ENCODE measurements at regions not wholly inside any gene's neighbourhood (a gene's known extent, or its start where the extent isn't known, plus 50 kb on each side); places are given as distances from the start of the nearest gene placed in this dataset.

DNA sequence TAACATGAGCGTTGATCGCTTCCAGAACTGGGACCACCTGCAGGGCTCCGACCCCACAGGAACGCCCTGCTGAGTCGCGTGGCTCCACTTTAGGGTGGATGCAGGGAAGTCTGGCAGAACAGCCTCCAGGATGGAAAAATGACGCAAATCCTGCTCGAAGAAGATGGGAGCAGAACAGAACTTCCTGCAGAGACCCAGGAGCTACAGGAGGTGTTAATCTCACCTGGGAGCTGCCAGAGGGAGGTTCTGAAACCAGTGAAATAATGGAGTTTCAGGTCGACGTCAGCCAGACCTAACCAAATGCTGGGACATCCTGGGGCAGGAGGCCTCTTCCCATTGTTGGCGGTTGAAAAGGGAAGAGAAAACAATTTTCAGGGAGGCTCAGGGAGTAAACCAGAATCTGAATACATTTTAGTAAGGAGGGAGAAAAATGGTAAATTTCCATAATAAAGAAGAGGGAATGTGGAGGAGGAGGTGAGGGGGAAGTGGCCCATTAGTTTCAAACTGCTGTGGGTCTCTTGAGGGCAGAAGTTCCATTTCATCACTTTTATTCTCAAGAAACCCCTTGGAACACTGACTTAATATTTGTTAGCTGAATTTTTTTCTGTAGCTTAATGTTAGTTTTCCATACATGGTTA, 558.4 kb upstream of the CDH4 start:
- H3K9me3 Mint-ChIP-seq (ENCODE audit: low read depth): no peaks in the 10 kb centered on the region
- no peak for DNase-seq (ENCODE audit: low spot score)
- TF ChIP-seq, protein P1, sequence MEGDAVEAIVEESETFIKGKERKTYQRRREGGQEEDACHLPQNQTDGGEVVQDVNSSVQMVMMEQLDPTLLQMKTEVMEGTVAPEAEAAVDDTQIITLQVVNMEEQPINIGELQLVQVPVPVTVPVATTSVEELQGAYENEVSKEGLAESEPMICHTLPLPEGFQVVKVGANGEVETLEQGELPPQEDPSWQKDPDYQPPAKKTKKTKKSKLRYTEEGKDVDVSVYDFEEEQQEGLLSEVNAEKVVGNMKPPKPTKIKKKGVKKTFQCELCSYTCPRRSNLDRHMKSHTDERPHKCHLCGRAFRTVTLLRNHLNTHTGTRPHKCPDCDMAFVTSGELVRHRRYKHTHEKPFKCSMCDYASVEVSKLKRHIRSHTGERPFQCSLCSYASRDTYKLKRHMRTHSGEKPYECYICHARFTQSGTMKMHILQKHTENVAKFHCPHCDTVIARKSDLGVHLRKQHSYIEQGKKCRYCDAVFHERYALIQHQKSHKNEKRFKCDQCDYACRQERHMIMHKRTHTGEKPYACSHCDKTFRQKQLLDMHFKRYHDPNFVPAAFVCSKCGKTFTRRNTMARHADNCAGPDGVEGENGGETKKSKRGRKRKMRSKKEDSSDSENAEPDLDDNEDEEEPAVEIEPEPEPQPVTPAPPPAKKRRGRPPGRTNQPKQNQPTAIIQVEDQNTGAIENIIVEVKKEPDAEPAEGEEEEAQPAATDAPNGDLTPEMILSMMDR (IDR thresholded peaks at IDR 0.05): no peak
- no peaks in the 10 kb centered on the region for H3K36me3 Mint-ChIP-seq (ENCODE audit: low read depth)
- H3K4me3 Mint-ChIP-seq (ENCODE audit: unreplicated experiment): no peak overlapping the region
- H3K27me3 Mint-ChIP-seq (ENCODE audit: low read depth): peaks cover 3% of the 10 kb centered on the region
- H3K4me1 Mint-ChIP-seq (ENCODE audit: low read depth): no peaks in the 10 kb centered on the region
- H3K27ac Mint-ChIP-seq (ENCODE audit: unreplicated experiment): no peak overlapping the region

DNA sequence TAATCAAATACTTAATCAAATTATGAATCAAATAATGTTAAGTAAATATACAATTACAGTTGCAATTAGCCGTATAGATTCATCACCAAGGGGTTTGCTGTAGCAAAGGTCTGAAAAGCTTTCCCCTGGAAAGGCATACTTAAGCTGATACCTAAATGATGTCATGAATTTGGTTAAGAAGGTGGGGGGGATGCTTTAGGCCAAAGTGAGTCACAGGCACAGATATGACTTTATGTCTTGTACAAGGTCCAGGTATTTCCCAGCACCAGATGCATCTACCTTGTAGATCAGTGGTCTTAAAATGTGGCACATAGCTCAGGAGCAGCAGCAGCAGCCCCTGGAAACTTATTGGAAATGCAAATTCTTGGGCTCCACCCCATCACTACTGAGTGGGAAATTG, 557.3 kb upstream of the CDH4 start:
- TF ChIP-seq, protein P1 (IDR thresholded peaks at IDR 0.05): no peak
- H3K4me3 Mint-ChIP-seq (ENCODE audit: unreplicated experiment): no peak overlapping the region
- H3K9me3 Mint-ChIP-seq (ENCODE audit: low read depth): no peaks in the 10 kb centered on the region
- H3K4me1 Mint-ChIP-seq (ENCODE audit: low read depth): no peaks in the 10 kb centered on the region
- H3K27me3 Mint-ChIP-seq (ENCODE audit: low read depth): peaks cover 3% of the 10 kb centered on the region
- H3K27ac Mint-ChIP-seq (ENCODE audit: unreplicated experiment): no peak overlapping the region
- DNase-seq (ENCODE audit: low spot score): no peak
- H3K36me3 Mint-ChIP-seq (ENCODE audit: low read depth): no peaks in the 10 kb centered on the region

DNA sequence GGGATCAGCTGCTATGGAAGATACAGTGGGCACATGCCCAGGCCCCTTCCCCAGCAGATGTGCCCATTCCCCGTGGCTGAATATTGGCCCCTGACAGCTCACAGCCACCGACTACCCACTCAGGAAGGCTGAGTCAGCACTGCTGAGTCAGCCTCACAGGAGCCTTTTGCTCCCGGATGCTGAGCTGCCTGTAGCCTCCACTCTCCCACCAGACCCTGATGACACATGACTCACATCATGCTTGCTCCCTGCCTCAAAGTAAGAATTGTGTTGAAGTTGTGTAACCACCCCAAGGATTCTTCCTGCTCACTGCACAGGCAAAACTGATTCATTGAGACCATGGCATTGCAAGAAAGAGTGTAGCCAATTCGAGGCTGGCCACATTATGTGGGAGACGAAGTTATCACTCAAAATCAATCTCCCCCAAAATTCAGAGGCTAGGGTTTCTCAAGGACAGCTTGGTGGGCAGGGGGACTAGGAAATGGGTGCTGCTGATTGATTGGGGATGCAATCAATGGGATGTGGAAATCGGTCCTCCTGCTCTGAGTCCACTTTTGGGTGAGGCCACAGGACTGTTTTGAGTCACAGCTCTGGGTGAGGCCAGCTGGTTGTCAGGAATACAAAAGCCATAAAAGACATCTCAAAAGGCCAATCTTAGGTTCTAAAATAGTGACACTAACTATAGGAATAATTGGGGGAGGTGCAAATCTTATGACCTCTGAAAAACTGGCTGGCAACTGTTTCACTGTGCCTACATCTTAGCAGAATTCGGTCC, 556.6 kb upstream of the CDH4 start:
- H3K36me3 Mint-ChIP-seq (ENCODE audit: low read depth): no peaks in the 10 kb centered on the region
- DNase-seq (ENCODE audit: low spot score): no peak
- no peaks in the 10 kb centered on the region for H3K9me3 Mint-ChIP-seq (ENCODE audit: low read depth)
- no peak overlapping the region for H3K4me3 Mint-ChIP-seq (ENCODE audit: unreplicated experiment)
- H3K4me1 Mint-ChIP-seq (ENCODE audit: low read depth): no peaks in the 10 kb centered on the region
- TF ChIP-seq, protein P1 (IDR thresholded peaks at IDR 0.05): no peak
- peaks cover 3% of the 10 kb centered on the region for H3K27me3 Mint-ChIP-seq (ENCODE audit: low read depth)
- no peak overlapping the region for H3K27ac Mint-ChIP-seq (ENCODE audit: unreplicated experiment)

DNA sequence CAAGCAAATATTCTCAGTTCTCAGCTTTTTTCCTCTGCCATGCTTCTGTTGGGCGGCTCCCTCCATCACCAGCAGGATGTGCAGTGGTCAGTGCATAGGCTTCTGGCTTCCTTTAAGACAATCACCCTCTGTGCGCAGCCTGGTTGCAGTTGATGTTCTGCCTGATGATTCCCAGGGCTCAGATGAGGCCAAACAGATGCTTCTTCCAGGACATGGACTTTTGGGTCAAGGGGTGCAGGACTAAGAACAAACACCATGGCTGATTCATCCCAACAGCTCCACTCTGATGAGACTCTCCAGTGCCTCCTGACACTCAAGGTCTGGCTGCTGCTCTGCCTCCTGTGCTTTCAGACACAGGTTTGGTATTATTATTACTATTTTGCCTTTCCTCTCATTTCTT, 554.8 kb upstream of the CDH4 start:
- Mint-ChIP-seq H3K27me3 (ENCODE audit: low read depth) (peaks cover 3% of the 10 kb centered on the region), H3K4me1 (ENCODE audit: low read depth) (no peaks in the 10 kb centered on the region), H3K9me3 (ENCODE audit: low read depth) (no peaks in the 10 kb centered on the region), H3K27ac (ENCODE audit: unreplicated experiment) (no peak overlapping the region), H3K36me3 (ENCODE audit: low read depth) (no peaks in the 10 kb centered on the region), H3K4me3 (ENCODE audit: unreplicated experiment) (no peak overlapping the region)
- TF ChIP-seq, protein P1 (IDR thresholded peaks at IDR 0.05): no peak
- no peak for DNase-seq (ENCODE audit: low spot score)

DNA sequence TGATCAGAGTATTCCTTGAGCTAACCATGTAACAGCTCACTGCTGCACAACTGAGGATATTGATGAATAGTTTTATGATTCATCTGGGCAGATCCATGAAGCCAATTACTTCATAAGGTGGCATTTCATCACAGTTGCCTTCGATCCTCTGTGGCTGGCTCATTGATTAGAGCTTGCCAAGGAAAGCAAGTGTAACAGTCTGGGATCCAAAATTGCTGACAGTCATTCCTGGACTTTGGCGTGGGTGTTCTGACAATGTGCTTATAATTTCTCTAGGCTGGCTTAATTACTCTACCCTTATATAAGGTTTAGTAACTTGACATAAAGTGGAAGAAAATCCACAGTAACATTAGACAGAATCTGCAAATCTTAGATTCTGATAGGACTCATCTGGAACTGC, 551.3 kb upstream of the CDH4 start:
- Mint-ChIP-seq H3K27me3 (ENCODE audit: low read depth) (no peaks in the 10 kb centered on the region), H3K4me1 (ENCODE audit: low read depth) (no peaks in the 10 kb centered on the region), H3K27ac (ENCODE audit: unreplicated experiment) (no peak overlapping the region), H3K9me3 (ENCODE audit: low read depth) (peaks cover 3% of the 10 kb centered on the region), H3K4me3 (ENCODE audit: unreplicated experiment) (no peak overlapping the region), H3K36me3 (ENCODE audit: low read depth) (no peaks in the 10 kb centered on the region)
- TF ChIP-seq, protein P1 (IDR thresholded peaks at IDR 0.05): no peak
- no peak for DNase-seq (ENCODE audit: low spot score)
